Mesendoderm (in vitro differentiated cells): ENCODE measurements at regions not wholly inside any gene's neighbourhood (a gene's known extent, or its start where the extent isn't known, plus 50 kb on each side); places are given as distances from the start of the nearest gene placed in this dataset.

Experiments
- DNase-seq: peaks from one replicate; pipeline ENCODE4 v3.0.0; 2013
- H2AK5ac ChIP-seq: 2 replicates; pipeline ENCODE4 v1.6.1; 2013; ENCODE audit warnings: low read length, inconsistent platforms
- H2BK120ac ChIP-seq: 2 replicates; pipeline ENCODE4 v1.6.1; 2013; ENCODE audit warnings: low read depth, mild to moderate bottlenecking, low read length, moderate library complexity, mixed read lengths
- H2BK15ac ChIP-seq: replicated peaks from 2 replicates; pipeline ENCODE4 v1.6.1; 2013; ENCODE audit warnings: low read depth, mild to moderate bottlenecking, moderate library complexity
- H2BK5ac ChIP-seq: 2 replicates; pipeline ENCODE4 v1.6.1; 2013; ENCODE audit warnings: low read length, inconsistent platforms
- H3K18ac ChIP-seq: 2 replicates; pipeline ENCODE4 v1.6.1; 2013; ENCODE audit warnings: mild to moderate bottlenecking, low read length, mixed read lengths
- H3K23ac ChIP-seq: one replicate; pipeline ENCODE4 v1.6.1; 2013; ENCODE audit warnings: low read length
- H3K27ac ChIP-seq: 2 replicates; pipeline ENCODE4 v1.5.1; 2013; ENCODE audit warnings: low read depth, mild to moderate bottlenecking, inconsistent platforms, low read length, moderate library complexity
- H3K27me3 ChIP-seq: 2 replicates; pipeline ENCODE4 v1.6.1; 2013; ENCODE audit warnings: low read length, control low read depth, mild to moderate bottlenecking, inconsistent platforms; ENCODE audit not compliant: insufficient read depth, poor library complexity
- H3K36me3 ChIP-seq: 2 replicates; pipeline ENCODE4 v1.6.1; 2013; ENCODE audit warnings: low read length, inconsistent platforms; ENCODE audit not compliant: control insufficient read depth, insufficient read depth
- H3K4ac ChIP-seq: one replicate; pipeline ENCODE4 v1.6.1; 2013; ENCODE audit warnings: low read depth, mild to moderate bottlenecking, low read length, moderate library complexity
- H3K4me1 ChIP-seq: 2 replicates; pipeline ENCODE4 v1.6.1; 2013; ENCODE audit warnings: low read depth, low read length, inconsistent platforms; ENCODE audit not compliant: control insufficient read depth
- H3K4me2 ChIP-seq: 2 replicates; pipeline ENCODE4 v1.6.1; 2013; ENCODE audit warnings: low read length
- H3K4me3 ChIP-seq: 2 replicates; pipeline ENCODE4 v1.5.1; 2013; ENCODE audit warnings: mild to moderate bottlenecking, low read length
- H3K56ac ChIP-seq: one replicate; pipeline ENCODE4 v1.6.1; 2013; ENCODE audit warnings: low read length
- H3K79me1 ChIP-seq: 2 replicates; pipeline ENCODE4 v1.6.1; 2013; ENCODE audit warnings: low read length, inconsistent platforms
- H3K79me2 ChIP-seq: 2 replicates; pipeline ENCODE4 v1.6.1; 2013; ENCODE audit warnings: mild to moderate bottlenecking, low read length; ENCODE audit not compliant: control insufficient read depth, insufficient read depth
- H3K9ac ChIP-seq: 2 replicates; pipeline ENCODE4 v1.6.1; 2013; ENCODE audit warnings: low read length, inconsistent platforms
- H4K5ac ChIP-seq: one replicate; pipeline ENCODE4 v1.6.1; 2013; ENCODE audit warnings: low read length
- H4K8ac ChIP-seq: one replicate; pipeline ENCODE4 v1.6.1; 2013; ENCODE audit warnings: low read depth, mild to moderate bottlenecking, control low read depth, low read length, moderate library complexity
- WGBS: extraction: QIAGEN DNeasy Blood & Tissue Kit; methylation state at CpG from one replicate; pipeline ENCODE4 v1.1.7; 2013; ENCODE audit warnings: low lambda C conversion rate, missing lambda C conversion rate; ENCODE audit not compliant: insufficient coverage; ENCODE audit errors: extremely low coverage; 5-methylcytosine and 5-hydroxymethylcytosine counted together

- DNase-seq: no peak
- no CpG with 5 or more reads among the region's 4 CpGs for WGBS
- Histone ChIP-seq H4K8ac (no peak overlapping the region), H2BK5ac (no peak overlapping the region), H3K4me3 (no peak overlapping the region), H3K4me1 (no peaks in the 10 kb centered on the region), H3K36me3 (no peaks in the 10 kb centered on the region), H2BK15ac (no peak overlapping the region), H3K79me1 (no peaks in the 10 kb centered on the region), H3K27me3 (peaks cover 9% of the 10 kb centered on the region), H3K56ac (no peak overlapping the region), H3K27ac (no peak overlapping the region), H3K23ac (no peak overlapping the region), H3K18ac (no peak overlapping the region), H4K5ac (no peak overlapping the region), H3K4ac (no peak overlapping the region), H3K9ac (no peak overlapping the region), H2AK5ac (no peak overlapping the region), H2BK120ac (no peak overlapping the region), H3K79me2 (no peaks in the 10 kb centered on the region), H3K4me2 (no peak overlapping the region)
Measured at GRCh38 chr5:1665803-1666202, 133.8 kb downstream of the MRPL36 start.

- no CpG with 5 or more reads among the region's 6 CpGs for WGBS
- Histone ChIP-seq H3K23ac (no peak overlapping the region), H3K4ac (no peak overlapping the region), H2BK15ac (no peak overlapping the region), H3K79me1 (no peaks in the 10 kb centered on the region), H3K27me3 (peaks cover 8% of the 10 kb centered on the region), H4K5ac (no peak overlapping the region), H3K56ac (no peak overlapping the region), H3K4me1 (no peaks in the 10 kb centered on the region), H2BK120ac (no peak overlapping the region), H3K36me3 (no peaks in the 10 kb centered on the region), H3K27ac (no peak overlapping the region), H2AK5ac (no peak overlapping the region), H2BK5ac (no peak overlapping the region), H3K9ac (no peak overlapping the region), H4K8ac (no peak overlapping the region), H3K79me2 (no peaks in the 10 kb centered on the region), H3K4me2 (no peak overlapping the region), H3K4me3 (no peak overlapping the region), H3K18ac (no peak overlapping the region)
- DNase-seq: no peak
Measured at GRCh38 chr5:1665231-1665630, 134.4 kb downstream of the MRPL36 start.

- Histone ChIP-seq H3K4me1 (no peaks in the 10 kb centered on the region), H3K4ac (no peak overlapping the region), H3K9ac (no peak overlapping the region), H3K79me1 (no peaks in the 10 kb centered on the region), H2AK5ac (no peak overlapping the region), H3K79me2 (no peaks in the 10 kb centered on the region), H2BK5ac (no peak overlapping the region), H3K23ac (no peak overlapping the region), H2BK120ac (no peak overlapping the region), H3K4me2 (no peak overlapping the region), H2BK15ac (no peak overlapping the region), H3K4me3 (no peak overlapping the region), H3K27ac (no peak overlapping the region), H3K36me3 (no peaks in the 10 kb centered on the region), H3K56ac (no peak overlapping the region), H4K5ac (no peak overlapping the region), H3K18ac (no peak overlapping the region), H4K8ac (no peak overlapping the region), H3K27me3 (peaks cover 4% of the 10 kb centered on the region)
- no CpG with 5 or more reads among the region's 13 CpGs for WGBS
- no peak for DNase-seq
Measured at GRCh38 chr5:1663186-1663585, 136.5 kb downstream of the MRPL36 start.

GRCh38 chr5:1662559-1663085 is 137.0 kb downstream of the MRPL36 start:
- no peak overlapping the region for H3K18ac ChIP-seq

GRCh38 chr5:1661831-1662558 is 137.6 kb downstream of the MRPL36 start:
- Histone ChIP-seq H2AK5ac (no peak overlapping the region), H3K27ac (no peak overlapping the region), H4K5ac (no peak overlapping the region), H4K8ac (no peak overlapping the region), H3K4me3 (no peak overlapping the region), H3K9ac (no peak overlapping the region), H3K36me3 (no peaks in the 10 kb centered on the region), H3K4ac (no peak overlapping the region), H3K4me1 (no peaks in the 10 kb centered on the region), H2BK5ac (no peak overlapping the region), H2BK120ac (no peak overlapping the region), H3K4me2 (no peak overlapping the region), H3K79me2 (no peaks in the 10 kb centered on the region), H3K23ac (no peak overlapping the region), H2BK15ac (no peak overlapping the region), H3K18ac (no peak overlapping the region), H3K79me1 (no peaks in the 10 kb centered on the region), H3K27me3 (no peaks in the 10 kb centered on the region), H3K56ac (no peak overlapping the region)
- no peak for DNase-seq
- WGBS: no CpG with 5 or more reads among the region's 23 CpGs

More at GRCh38 chr5:1662559-1663085, 137.0 kb downstream of the MRPL36 start:
- Histone ChIP-seq H2BK15ac (no peak overlapping the region), H4K8ac (no peak overlapping the region), H3K27ac (no peak overlapping the region), H2AK5ac (no peak overlapping the region), H3K27me3 (peaks cover under 1% of the 10 kb centered on the region), H3K4me1 (no peaks in the 10 kb centered on the region), H3K9ac (no peak overlapping the region), H3K36me3 (no peaks in the 10 kb centered on the region), H2BK120ac (no peak overlapping the region), H2BK5ac (no peak overlapping the region), H3K79me1 (no peaks in the 10 kb centered on the region), H3K4me2 (no peak overlapping the region), H3K23ac (no peak overlapping the region), H4K5ac (no peak overlapping the region), H3K79me2 (no peaks in the 10 kb centered on the region), H3K56ac (no peak overlapping the region), H3K4ac (no peak overlapping the region), H3K4me3 (no peak overlapping the region)
- no peak for DNase-seq
- no CpG with 5 or more reads among the region's 20 CpGs for WGBS

- H3K4ac ChIP-seq: no peak overlapping the region
- H3K4me1 ChIP-seq: no peaks in the 10 kb centered on the region
- no peaks in the 10 kb centered on the region for H3K79me1 ChIP-seq
Measured at GRCh38 chr5:1661311-1661710, 137.6 kb upstream of the LPCAT1 start.

More at GRCh38 chr5:1661311-1661710, 137.6 kb upstream of the LPCAT1 start:
- DNase-seq: no peak
- Histone ChIP-seq H3K27ac (no peak overlapping the region), H3K56ac (no peak overlapping the region), H2AK5ac (no peak overlapping the region), H3K4me3 (no peak overlapping the region), H2BK5ac (no peak overlapping the region), H2BK15ac (no peak overlapping the region), H3K27me3 (no peaks in the 10 kb centered on the region), H3K79me2 (no peaks in the 10 kb centered on the region), H3K4me2 (no peak overlapping the region), H3K9ac (no peak overlapping the region), H4K5ac (no peak overlapping the region), H4K8ac (no peak overlapping the region), H3K23ac (no peak overlapping the region), H3K36me3 (no peaks in the 10 kb centered on the region), H2BK120ac (no peak overlapping the region), H3K18ac (no peak overlapping the region)
- WGBS: no CpG with 5 or more reads among the region's 13 CpGs
